SK-N-SH (cell line): ENCODE measurements at regions not wholly inside any gene's neighbourhood (a gene's known extent, or its start where the extent isn't known, plus 50 kb on each side); places are given as distances from the start of the nearest gene placed in this dataset.

Experiments
- CTCF ChIP-seq: fragments of 200-600 bp; sonication (generic); IDR thresholded peaks from 2 replicates; pipeline ENCODE4 v1.6.1; 2017; ENCODE audit warnings: antibody characterized with exemption, mild to moderate bottlenecking, moderate library complexity
- EP300 ChIP-seq, 2 experiments: IDR thresholded peaks; 2 replicates each; pipeline versions ENCODE4 v1.4.0 to v1.6.1; 2012; ENCODE audit warnings: borderline replicate concordance in 1 of 2, low read depth in 1 of 2, low read length in 1 of 2
- EZH2phosphoT487 ChIP-seq: fragments of 200-600 bp; sonication (generic); IDR thresholded peaks from 2 replicates; pipeline ENCODE4 v1.6.1; 2017; ENCODE audit warnings: low read depth, mixed run types, mild to moderate bottlenecking, antibody characterized with exemption, moderate library complexity, borderline replicate concordance
- JUND ChIP-seq: IDR thresholded peaks from 2 replicates; pipeline ENCODE4 v1.4.0; 2012
- MAX ChIP-seq: IDR thresholded peaks from 2 replicates; pipeline ENCODE4 v1.4.0; 2012; ENCODE audit warnings: low read depth
- POLR2AphosphoS5 ChIP-seq: IDR thresholded peaks from 2 replicates; pipeline ENCODE4 v1.6.1; 2012; ENCODE audit warnings: low read depth, low read length
- RAD21 ChIP-seq: IDR thresholded peaks from 2 replicates; pipeline ENCODE4 v1.6.1; 2012; ENCODE audit warnings: mild to moderate bottlenecking, low read length
- TAF1 ChIP-seq: IDR thresholded peaks from 2 replicates; pipeline ENCODE4 v1.6.1; 2012; ENCODE audit warnings: low read depth, mild to moderate bottlenecking, low read length, moderate library complexity, borderline replicate concordance
- USF1 ChIP-seq: IDR thresholded peaks from 2 replicates; pipeline ENCODE4 v1.4.0; 2012; ENCODE audit warnings: low read depth, borderline replicate concordance
- USF2 ChIP-seq: fragments of 150-350 bp; IDR thresholded peaks from 2 replicates; pipeline ENCODE4 v1.6.1; 2017; ENCODE audit warnings: antibody characterized with exemption, low read length, low read depth, borderline replicate concordance
- YY1 ChIP-seq: IDR thresholded peaks from 2 replicates; pipeline ENCODE4 v1.4.0; 2012; ENCODE audit warnings: low read depth, mild to moderate bottlenecking

- TF ChIP-seq YY1 (no peak), CTCF (no peak), MAX (no peak), JUND (no peak), USF1 (no peak), POLR2AphosphoS5 (no peak), TAF1 (no peak), EZH2phosphoT487 (no peak), USF2 (no peak), RAD21 (no peak), EP300 (IDR thresholded peaks at IDR 0.05; ENCODE audit: borderline replicate concordance in 1 of 2, low read depth in 1 of 2, low read length in 1 of 2) (no peak)
Observed at GRCh38 chr7:18283045-18283444, 212.5 kb upstream of the HDAC9 start.
